Stimulated activated CD4-positive, alpha-beta T cell treated with anti-CD3 and anti-CD28 coated beads, Interleukin-2, amount 100 ng/mL, for 48 hours (primary cell): ENCODE measurements at regions not wholly inside any gene's neighbourhood (a gene's known extent, or its start where the extent isn't known, plus 50 kb on each side); places are given as distances from the start of the nearest gene placed in this dataset.

Source experiments
- DNase-seq, 2 donors: peaks; one replicate each; pipeline ENCODE4 v3.0.0-alpha.2; 2020

- DNase-seq: no peak
Measured at GRCh38 chr5:125549322-125549911, 803.0 kb upstream of the ZNF608 start.

- no peak for DNase-seq
Measured at GRCh38 chr5:125550274-125550673, 803.8 kb upstream of the ZNF608 start.

GRCh38 chr5:125551246-125551645 is 804.8 kb upstream of the ZNF608 start:
- no peak for DNase-seq

- DNase-seq: no peak
Measured at GRCh38 chr5:125551797-125552196, 805.4 kb upstream of the ZNF608 start.

- no peak for DNase-seq
Measured at GRCh38 chr5:125552486-125552885, 806.0 kb upstream of the ZNF608 start.

GRCh38 chr5:125554355-125554754 is 807.9 kb upstream of the ZNF608 start:
- DNase-seq: no peak

- no peak for DNase-seq
Measured at GRCh38 chr5:125555591-125555990, 809.2 kb upstream of the ZNF608 start.

- DNase-seq: no peak
Measured at GRCh38 chr5:125558016-125558415, 811.6 kb upstream of the ZNF608 start.

- DNase-seq: no peak
Measured at GRCh38 chr5:125558466-125558865, 812.0 kb upstream of the ZNF608 start.

- no peak for DNase-seq
Measured at GRCh38 chr5:125559296-125559695, 812.9 kb upstream of the ZNF608 start.

- DNase-seq: no peak
Measured at GRCh38 chr5:125560476-125561225, 814.2 kb upstream of the ZNF608 start.

- no peak for DNase-seq
Measured at GRCh38 chr5:125564317-125564975, 818.0 kb upstream of the ZNF608 start.

GRCh38 chr5:125574491-125575044 is 828.1 kb upstream of the ZNF608 start:
- no peak for DNase-seq

- DNase-seq: no peak
Measured at GRCh38 chr5:125575171-125575890, 828.9 kb upstream of the ZNF608 start.

GRCh38 chr5:125575891-125576505 is 829.6 kb upstream of the ZNF608 start:
- no peak for DNase-seq

GRCh38 chr5:125576822-125577221 is 830.4 kb upstream of the ZNF608 start:
- DNase-seq: no peak

- DNase-seq: no peak
Measured at GRCh38 chr5:125578551-125578950, 832.1 kb upstream of the ZNF608 start.

- DNase-seq: no peak
Measured at GRCh38 chr5:125579182-125579581, 832.7 kb upstream of the ZNF608 start.

- DNase-seq: no peak
Measured at GRCh38 chr5:125581311-125581710, 834.9 kb upstream of the ZNF608 start.

GRCh38 chr5:125582352-125582751 is 835.9 kb upstream of the ZNF608 start:
- no peak for DNase-seq

- DNase-seq: no peak
Measured at GRCh38 chr5:125583321-125584139, 837.1 kb upstream of the ZNF608 start.

GRCh38 chr5:125584140-125584520 is 837.7 kb upstream of the ZNF608 start:
- DNase-seq: no peak
